AG04450 (cell line): ENCODE measurements at regions not wholly inside any gene's neighbourhood (a gene's known extent, or its start where the extent isn't known, plus 50 kb on each side); places are given as distances from the start of the nearest gene placed in this dataset.

Source experiments
- CTCF ChIA-PET: fragments of 300-600, 350-600 bp; formaldehyde crosslinking; extraction: SDS; loops from one replicate; lab custom pipeline; 2022; ENCODE audit warnings: antibody characterized with exemption, inconsistent platforms; lab: Charles Lee
- POLR2A ChIA-PET: fragments of 350-600 bp; formaldehyde crosslinking; extraction: SDS; loops from one replicate; lab custom pipeline; 2021; ENCODE audit warnings: antibody characterized with exemption, inconsistent platforms; lab: Yijun Ruan, JAX
- DNase-seq: peaks from one replicate; pipeline ENCODE4 v3.0.0-alpha.2; 2011; ENCODE audit warnings: low read depth, low spot score
- H3K27ac ChIP-seq: one replicate; pipeline ENCODE4 v1.5.1; 2012; ENCODE audit warnings: low read depth, low read length, control low read depth
- H3K27me3 ChIP-seq: one replicate; pipeline ENCODE4 v1.6.0; 2012; ENCODE audit warnings: low read length; ENCODE audit not compliant: control insufficient read depth, insufficient read depth
- H3K4me3 ChIP-seq: 2 replicates; pipeline ENCODE4 v1.5.1; 2011; ENCODE audit warnings: mild to moderate bottlenecking, low read depth, low read length, control low read depth
- H3K9me3 ChIP-seq: 2 replicates; pipeline ENCODE4 v1.5.1; 2012; ENCODE audit warnings: low read length; ENCODE audit not compliant: control insufficient read depth, insufficient read depth
- CTCF ChIP-seq: IDR thresholded peaks from 2 replicates; pipeline ENCODE4 v1.5.1; 2011; ENCODE audit warnings: low read depth, low read length, control low read depth, inconsistent platforms

GRCh38 chr5:122705851-122706250 is 69.0 kb upstream of the SNX2 start:
- POLR2A ChIA-PET = no interaction called here
- Histone ChIP-seq H3K27ac (no peak overlapping the region), H3K9me3 (no peaks in the 10 kb centered on the region), H3K27me3 (no peaks in the 10 kb centered on the region), H3K4me3 (no peak overlapping the region)
- TF ChIP-seq CTCF = no peak
- no peak for DNase-seq
- CTCF ChIA-PET = interaction anchor here (1.4 to 3.7 kb wide), 5 partner anchors 8 to 639 kb away, joined by 4 to 22 read pairs (median 12); no protein-coding TSS in a partner anchor

- Histone ChIP-seq H3K27ac (no peak overlapping the region), H3K27me3 (no peaks in the 10 kb centered on the region), H3K4me3 (no peak overlapping the region), H3K9me3 (no peaks in the 10 kb centered on the region)
- DNase-seq = no peak
- CTCF ChIA-PET = no interaction called here
- POLR2A ChIA-PET = no interaction called here
- no peak for TF ChIP-seq CTCF
Observed at GRCh38 chr5:122707796-122708195, 67.1 kb upstream of the SNX2 start.

GRCh38 chr5:122713041-122713440 is 61.8 kb upstream of the SNX2 start:
- no peak overlapping the region for H3K27ac ChIP-seq
- H3K4me3 ChIP-seq = no peak overlapping the region
- POLR2A ChIA-PET = no interaction called here
- no peak for TF ChIP-seq CTCF
- no peaks in the 10 kb centered on the region for H3K9me3 ChIP-seq
- CTCF ChIA-PET = interaction anchor here (0.6 to 3.2 kb wide), 3 partner anchors 9 to 533 kb away, joined by 4 to 21 read pairs (median 7); no protein-coding TSS in a partner anchor
- no peak for DNase-seq
- no peaks in the 10 kb centered on the region for H3K27me3 ChIP-seq

- no peak overlapping the region for H3K27ac ChIP-seq
- ChIA-PET POLR2A (no interaction called here), CTCF (interaction anchor here (0.5 to 3.2 kb wide), 2 partner anchors 11 to 309 kb away, joined by 7 to 21 read pairs; no protein-coding TSS in a partner anchor)
Observed at GRCh38 chr5:122715095-122715494, 59.8 kb upstream of the SNX2 start.

GRCh38 chr5:122718611-122719010 is 56.3 kb upstream of the SNX2 start:
- ChIA-PET POLR2A (no interaction called here), CTCF (interaction anchor here (2.6 kb wide), 1 partner anchor 14 kb away, joined by 13 read pairs; no protein-coding TSS in a partner anchor)
- no peak for TF ChIP-seq CTCF
- DNase-seq = no peak
- H3K27me3 ChIP-seq = no peaks in the 10 kb centered on the region
- no peak overlapping the region for H3K27ac ChIP-seq
- H3K9me3 ChIP-seq = no peaks in the 10 kb centered on the region
- H3K4me3 ChIP-seq = no peak overlapping the region

More at GRCh38 chr5:122715095-122715494, 59.8 kb upstream of the SNX2 start:
- no peak overlapping the region for H3K4me3 ChIP-seq
- DNase-seq = no peak
- TF ChIP-seq CTCF = no peak
- H3K9me3 ChIP-seq = no peaks in the 10 kb centered on the region
- H3K27me3 ChIP-seq = no peaks in the 10 kb centered on the region
